GM12865 (cell line): ENCODE measurements at regions not wholly inside any gene's neighbourhood (a gene's known extent, or its start where the extent isn't known, plus 50 kb on each side); places are given as distances from the start of the nearest gene placed in this dataset.

Experiments
- DNase-seq: peaks from one replicate; pipeline ENCODE4 v3.0.0; 2010; ENCODE audit warnings: low read depth
- H3K4me3 ChIP-seq: 2 replicates; pipeline ENCODE4 v1.5.1; 2011; ENCODE audit warnings: mild to moderate bottlenecking, low read depth, low read length, control low read depth
- TF ChIP-seq, protein P1 (sequence below): IDR thresholded peaks from 2 replicates; pipeline ENCODE4 v1.5.1; 2011; ENCODE audit warnings: low read length, control low read depth, low read depth, inconsistent platforms; ENCODE audit not compliant: insufficient read depth; ENCODE audit errors: missing control alignments

DNA sequence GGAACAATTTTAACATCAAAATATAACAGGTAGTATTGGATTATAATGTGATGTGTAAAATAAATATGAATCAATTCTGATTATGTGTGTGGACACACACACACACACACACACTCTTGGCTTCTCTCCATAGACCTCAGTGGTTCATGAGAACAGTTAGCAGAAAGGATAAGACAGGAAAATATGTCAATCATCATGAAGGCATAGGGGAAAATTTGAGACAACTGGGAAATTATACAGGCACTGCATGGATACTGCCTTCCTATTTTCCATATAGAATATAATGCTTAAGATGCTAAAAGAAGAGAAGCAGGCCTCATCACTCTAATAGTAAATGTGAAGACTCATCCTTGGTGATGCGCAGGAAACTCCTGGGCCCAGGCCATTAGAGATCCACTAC, 884.5 kb downstream of the SUCLG1 start:
- no peak for DNase-seq
- H3K4me3 ChIP-seq, result no peak overlapping the region
- TF ChIP-seq, protein P1, sequence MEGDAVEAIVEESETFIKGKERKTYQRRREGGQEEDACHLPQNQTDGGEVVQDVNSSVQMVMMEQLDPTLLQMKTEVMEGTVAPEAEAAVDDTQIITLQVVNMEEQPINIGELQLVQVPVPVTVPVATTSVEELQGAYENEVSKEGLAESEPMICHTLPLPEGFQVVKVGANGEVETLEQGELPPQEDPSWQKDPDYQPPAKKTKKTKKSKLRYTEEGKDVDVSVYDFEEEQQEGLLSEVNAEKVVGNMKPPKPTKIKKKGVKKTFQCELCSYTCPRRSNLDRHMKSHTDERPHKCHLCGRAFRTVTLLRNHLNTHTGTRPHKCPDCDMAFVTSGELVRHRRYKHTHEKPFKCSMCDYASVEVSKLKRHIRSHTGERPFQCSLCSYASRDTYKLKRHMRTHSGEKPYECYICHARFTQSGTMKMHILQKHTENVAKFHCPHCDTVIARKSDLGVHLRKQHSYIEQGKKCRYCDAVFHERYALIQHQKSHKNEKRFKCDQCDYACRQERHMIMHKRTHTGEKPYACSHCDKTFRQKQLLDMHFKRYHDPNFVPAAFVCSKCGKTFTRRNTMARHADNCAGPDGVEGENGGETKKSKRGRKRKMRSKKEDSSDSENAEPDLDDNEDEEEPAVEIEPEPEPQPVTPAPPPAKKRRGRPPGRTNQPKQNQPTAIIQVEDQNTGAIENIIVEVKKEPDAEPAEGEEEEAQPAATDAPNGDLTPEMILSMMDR, result no peak

DNA sequence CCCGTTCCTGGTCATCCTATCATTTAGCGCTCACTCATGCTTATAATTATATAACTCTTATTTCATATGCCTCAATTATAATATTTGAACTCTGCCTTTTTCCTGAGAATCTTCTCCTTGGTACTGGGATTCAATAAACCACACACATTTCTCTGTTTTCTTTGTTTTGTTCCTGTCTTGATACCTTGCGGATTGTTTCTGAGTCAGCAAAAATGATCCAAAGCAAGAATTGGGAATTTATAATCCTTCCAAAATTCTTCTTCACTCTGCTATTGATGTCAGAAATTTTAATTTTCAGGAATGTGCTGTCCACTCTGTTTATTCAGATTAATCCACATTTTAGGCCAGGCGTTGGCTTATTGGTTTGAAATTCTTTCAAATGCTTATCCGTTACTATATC, 886.0 kb downstream of the SUCLG1 start:
- TF ChIP-seq, protein P1, result no peak
- no peak overlapping the region for H3K4me3 ChIP-seq
- no peak for DNase-seq

DNA sequence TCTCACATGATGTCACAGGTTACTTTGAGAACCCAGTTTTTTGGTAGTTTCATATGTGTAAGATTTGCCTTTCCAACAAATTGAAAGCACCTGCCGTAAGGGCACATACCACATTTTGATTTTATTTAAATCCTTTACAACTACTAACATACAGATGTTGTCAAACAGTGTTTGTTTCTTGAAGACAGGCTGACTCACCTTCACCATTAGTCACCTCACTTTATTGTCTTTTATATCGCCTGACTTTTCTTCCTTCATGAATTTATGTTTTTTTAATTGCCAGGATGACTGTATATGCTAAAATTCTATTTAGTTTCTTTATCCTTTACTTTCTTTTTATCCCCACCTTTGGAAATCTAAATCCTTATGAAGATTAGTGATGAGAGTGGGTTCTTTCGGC, 886.7 kb downstream of the SUCLG1 start:
- TF ChIP-seq, protein P1, result no peak
- H3K4me3 ChIP-seq, result no peak overlapping the region
- no peak for DNase-seq

DNA sequence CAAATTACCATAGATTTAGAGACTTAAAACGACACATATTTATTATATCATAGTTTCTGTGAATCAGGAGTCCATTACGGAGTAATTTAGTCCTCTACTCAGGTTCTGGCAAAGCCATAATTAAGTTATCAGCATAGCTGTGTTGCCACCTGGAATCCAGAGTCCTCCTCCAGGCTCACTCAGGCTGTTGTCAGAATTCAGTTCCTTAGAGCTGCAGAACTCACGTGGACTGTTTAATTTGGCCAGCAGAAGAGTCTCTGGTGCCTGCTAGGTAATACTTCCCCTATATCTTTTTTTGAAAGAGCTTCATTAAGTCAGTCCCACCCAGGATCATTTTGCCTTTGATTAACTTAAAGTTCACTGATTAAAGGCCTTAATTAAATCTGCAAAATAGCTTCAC, 891.5 kb downstream of the SUCLG1 start:
- H3K4me3 ChIP-seq, result no peak overlapping the region
- no peak for DNase-seq
- TF ChIP-seq, protein P1, result no peak

DNA sequence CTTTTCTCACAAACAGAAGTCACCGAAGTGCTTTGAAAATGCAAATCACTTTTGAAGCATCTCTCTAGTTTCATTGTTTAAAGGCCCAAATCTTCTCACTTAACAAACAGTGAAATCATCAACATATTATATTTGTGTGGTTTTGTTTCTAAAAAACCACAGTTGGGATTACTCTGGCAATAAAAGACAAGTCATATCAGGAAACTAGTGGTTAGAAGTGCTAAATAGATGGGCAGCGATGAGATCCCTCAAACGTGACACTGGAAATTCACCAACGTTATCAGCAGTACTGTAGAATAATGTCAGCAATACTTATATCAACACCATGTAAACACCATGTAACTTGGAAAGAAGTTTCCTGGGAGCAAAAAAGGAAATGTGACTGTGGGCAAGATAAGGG, 893.5 kb downstream of the SUCLG1 start:
- H3K4me3 ChIP-seq, result no peak overlapping the region
- DNase-seq, result no peak
- TF ChIP-seq, protein P1, result no peak

DNA sequence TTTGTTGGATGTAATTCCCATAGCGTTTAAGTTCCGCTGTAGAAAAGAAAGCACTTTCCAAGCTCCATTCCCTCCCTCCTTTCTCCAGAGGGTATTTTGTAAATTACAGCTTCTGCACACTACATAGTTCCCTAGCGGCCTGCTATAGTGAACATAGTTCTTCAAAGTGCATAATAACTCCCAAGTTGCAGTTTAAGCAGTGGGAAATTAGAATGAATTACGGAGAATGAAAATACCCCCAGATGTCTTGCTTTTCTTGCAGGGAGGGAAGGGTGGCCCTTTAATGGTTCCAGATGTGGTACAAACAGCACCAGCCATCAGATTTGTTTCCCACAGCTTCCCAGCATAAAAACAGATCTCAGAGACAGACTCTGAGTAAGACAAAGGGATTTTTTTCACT, 893.9 kb downstream of the SUCLG1 start:
- TF ChIP-seq, protein P1, result no peak
- no peak overlapping the region for H3K4me3 ChIP-seq
- no peak for DNase-seq

DNA sequence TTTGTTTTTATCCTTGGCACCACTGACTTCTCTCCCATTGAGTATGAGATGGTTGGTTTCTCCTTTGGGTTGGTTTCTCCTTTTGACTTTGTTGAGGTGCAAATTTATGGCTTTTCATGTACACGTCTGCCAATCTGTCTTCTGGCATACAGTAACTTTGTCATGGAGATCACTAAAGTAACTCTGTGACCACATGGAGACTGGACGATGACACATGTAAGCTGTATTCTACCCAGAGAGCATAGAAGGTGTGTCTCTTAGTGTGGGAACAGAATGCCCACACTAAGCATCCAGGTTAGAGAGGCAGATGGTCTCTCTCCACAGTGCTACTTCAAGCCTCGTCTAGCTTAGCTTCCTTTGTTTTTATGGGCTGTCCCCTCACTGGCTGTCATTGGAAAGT, 897.5 kb downstream of the SUCLG1 start:
- TF ChIP-seq, protein P1, result no peak
- no peak overlapping the region for H3K4me3 ChIP-seq
- DNase-seq, result no peak
